K562 (cell line): ENCODE measurements at regions not wholly inside any gene's neighbourhood (a gene's known extent, or its start where the extent isn't known, plus 50 kb on each side); places are given as distances from the start of the nearest gene placed in this dataset.

ENCODE experiments used
- BHLHE40 ChIP-seq: IDR thresholded peaks from 2 replicates; pipeline ENCODE4 v1.6.1; 2011; ENCODE audit warnings: low read length, improper control_type of control experiment
- PHF21A ChIP-seq: fragments of 450-650 bp; IDR thresholded peaks from 2 replicates; pipeline ENCODE4 v1.6.1; 2017; ENCODE audit warnings: low read depth, borderline replicate concordance
- POLR2AphosphoS5 ChIP-seq: IDR thresholded peaks from 2 replicates; pipeline ENCODE4 v1.6.1; 2011; ENCODE audit warnings: mild to moderate bottlenecking, low read depth, low read length, moderate library complexity; ENCODE audit not compliant: control insufficient read depth, insufficient read depth
- ZNF589 ChIP-seq: fragments of 200-800 bp; sonication (Bioruptor generic); IDR thresholded peaks from 2 replicates; pipeline ENCODE4 v1.6.1; 2016; ENCODE audit warnings: low read depth, missing genetic modification characterization, missing compliant biosample characterization
- TF ChIP-seq, protein P1 (sequence below), 3 experiments: IDR thresholded peaks in 2 of 3; conservative IDR thresholded peaks in 1 of 3; 2 replicates each; pipeline ENCODE4 v1.5.1; 2011 to 2012; ENCODE audit warnings: low read length in 3 of 3, mild to moderate bottlenecking in 3 of 3, control low read depth in 2 of 3, improper control_type of control experiment in 1 of 3, inconsistent platforms in 1 of 3, low read depth in 1 of 3, mixed read lengths in 1 of 3, moderate library complexity in 1 of 3; ENCODE audit not compliant: insufficient read depth in 2 of 3

DNA sequence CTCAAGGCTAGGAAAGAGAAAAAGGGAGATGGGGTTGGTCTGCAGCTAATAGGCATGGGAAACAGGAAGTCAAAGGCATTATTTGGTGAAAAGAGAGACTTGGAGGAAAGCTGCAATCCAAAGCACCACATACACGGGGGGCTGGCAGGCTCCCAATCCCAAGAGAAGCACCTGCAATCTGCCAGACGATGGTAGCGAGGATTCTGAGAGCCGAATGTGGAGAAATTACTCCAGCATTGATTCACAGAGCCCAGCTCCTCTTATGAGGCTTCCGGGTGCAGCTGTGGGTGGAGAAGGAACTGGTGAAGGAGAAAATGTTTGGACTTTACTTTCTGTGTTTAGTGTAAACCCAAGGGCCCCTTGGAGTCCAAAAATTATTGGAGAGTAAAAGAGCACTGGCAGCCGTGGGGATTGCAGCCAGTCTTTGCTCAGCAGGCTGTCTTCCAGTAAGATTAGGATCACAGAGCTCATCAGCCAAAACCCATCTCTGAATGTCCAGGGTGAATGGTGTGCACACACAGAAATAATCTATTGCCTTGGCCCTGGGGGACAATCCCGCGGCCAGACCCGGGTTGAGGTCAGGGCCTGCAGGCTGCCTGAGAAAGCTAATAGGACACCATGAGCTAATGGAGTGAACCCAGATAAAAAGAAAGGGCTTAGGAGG is 197.6 kb downstream of the KIT start:
- TF ChIP-seq, protein P1, sequence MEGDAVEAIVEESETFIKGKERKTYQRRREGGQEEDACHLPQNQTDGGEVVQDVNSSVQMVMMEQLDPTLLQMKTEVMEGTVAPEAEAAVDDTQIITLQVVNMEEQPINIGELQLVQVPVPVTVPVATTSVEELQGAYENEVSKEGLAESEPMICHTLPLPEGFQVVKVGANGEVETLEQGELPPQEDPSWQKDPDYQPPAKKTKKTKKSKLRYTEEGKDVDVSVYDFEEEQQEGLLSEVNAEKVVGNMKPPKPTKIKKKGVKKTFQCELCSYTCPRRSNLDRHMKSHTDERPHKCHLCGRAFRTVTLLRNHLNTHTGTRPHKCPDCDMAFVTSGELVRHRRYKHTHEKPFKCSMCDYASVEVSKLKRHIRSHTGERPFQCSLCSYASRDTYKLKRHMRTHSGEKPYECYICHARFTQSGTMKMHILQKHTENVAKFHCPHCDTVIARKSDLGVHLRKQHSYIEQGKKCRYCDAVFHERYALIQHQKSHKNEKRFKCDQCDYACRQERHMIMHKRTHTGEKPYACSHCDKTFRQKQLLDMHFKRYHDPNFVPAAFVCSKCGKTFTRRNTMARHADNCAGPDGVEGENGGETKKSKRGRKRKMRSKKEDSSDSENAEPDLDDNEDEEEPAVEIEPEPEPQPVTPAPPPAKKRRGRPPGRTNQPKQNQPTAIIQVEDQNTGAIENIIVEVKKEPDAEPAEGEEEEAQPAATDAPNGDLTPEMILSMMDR (IDR thresholded peaks at IDR 0.05 in 2 of 3, conservative IDR thresholded peaks at IDR 0.05 in 1 of 3; ENCODE audit: insufficient read depth in 2 of 3, low read depth in 1 of 3, low read length in 3 of 3) = no peak
- TF ChIP-seq ZNF589 (CRISPR knock-in tag) (no peak), PHF21A (no peak), BHLHE40 (no peak), POLR2AphosphoS5 (no peak)
